Panc1 (cell line): ENCODE measurements at regions not wholly inside any gene's neighbourhood (a gene's known extent, or its start where the extent isn't known, plus 50 kb on each side); places are given as distances from the start of the nearest gene placed in this dataset.

ENCODE experiments used
- POLR2AphosphoS5 ChIP-seq: IDR thresholded peaks from 2 replicates; pipeline ENCODE4 v1.6.1; 2012; ENCODE audit warnings: mild to moderate bottlenecking, low read depth, low read length, moderate library complexity
- REST ChIP-seq, 2 experiments: IDR thresholded peaks; 2 replicates each; pipeline ENCODE4 v1.6.1; 2011 to 2012; ENCODE audit warnings: low read depth in 2 of 2, control low read depth in 1 of 2, low read length in 1 of 2, mild to moderate bottlenecking in 1 of 2, moderate library complexity in 1 of 2; ENCODE audit not compliant: insufficient read depth in 1 of 2
- TF ChIP-seq, protein P1 (sequence below): fragments of 450-650 bp; IDR thresholded peaks from 2 replicates; pipeline ENCODE4 v1.5.1; 2017; ENCODE audit warnings: mild to moderate bottlenecking

- TF ChIP-seq, protein P1, sequence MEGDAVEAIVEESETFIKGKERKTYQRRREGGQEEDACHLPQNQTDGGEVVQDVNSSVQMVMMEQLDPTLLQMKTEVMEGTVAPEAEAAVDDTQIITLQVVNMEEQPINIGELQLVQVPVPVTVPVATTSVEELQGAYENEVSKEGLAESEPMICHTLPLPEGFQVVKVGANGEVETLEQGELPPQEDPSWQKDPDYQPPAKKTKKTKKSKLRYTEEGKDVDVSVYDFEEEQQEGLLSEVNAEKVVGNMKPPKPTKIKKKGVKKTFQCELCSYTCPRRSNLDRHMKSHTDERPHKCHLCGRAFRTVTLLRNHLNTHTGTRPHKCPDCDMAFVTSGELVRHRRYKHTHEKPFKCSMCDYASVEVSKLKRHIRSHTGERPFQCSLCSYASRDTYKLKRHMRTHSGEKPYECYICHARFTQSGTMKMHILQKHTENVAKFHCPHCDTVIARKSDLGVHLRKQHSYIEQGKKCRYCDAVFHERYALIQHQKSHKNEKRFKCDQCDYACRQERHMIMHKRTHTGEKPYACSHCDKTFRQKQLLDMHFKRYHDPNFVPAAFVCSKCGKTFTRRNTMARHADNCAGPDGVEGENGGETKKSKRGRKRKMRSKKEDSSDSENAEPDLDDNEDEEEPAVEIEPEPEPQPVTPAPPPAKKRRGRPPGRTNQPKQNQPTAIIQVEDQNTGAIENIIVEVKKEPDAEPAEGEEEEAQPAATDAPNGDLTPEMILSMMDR = no peak
- TF ChIP-seq REST (IDR thresholded peaks at IDR 0.05; ENCODE audit: insufficient read depth in 1 of 2, low read depth in 2 of 2, low read length in 1 of 2) (no peak), POLR2AphosphoS5 (no peak)
These were observed 312.1 kb downstream of the PPP1R2C start for GRCh38 chrX:42465821-42466220.
